Tibial nerve (tissue), 4 donors: ENCODE measurements at regions not wholly inside any gene's neighbourhood (a gene's known extent, or its start where the extent isn't known, plus 50 kb on each side); places are given as distances from the start of the nearest gene placed in this dataset.
A peak's percentile ranks its signal among the peaks of the same experiment; 100 is the strongest.

ENCODE experiments used
- DNase-seq, 2 donors: peaks; one replicate each; pipeline ENCODE4 v3.0.0-alpha.2; 2019; ENCODE audit warnings: low spot score in 2 of 2
- H3K27ac ChIP-seq, 4 donors: fragments of 200-600 bp; sonication (generic) in 3 of 4; one replicate each; pipeline ENCODE4 v1.5.1; 2017 to 2019; ENCODE audit warnings: mild to moderate bottlenecking in 1 of 4
- H3K27me3 ChIP-seq, 2 donors: fragments of 200-600 bp; sonication (generic) in 1 of 2; one replicate each; pipeline versions ENCODE4 v1.5.1 to v1.6.0; 2017 to 2019
- H3K36me3 ChIP-seq, 3 donors: fragments of 200-600 bp; sonication (generic); one replicate each; pipeline ENCODE4 v1.5.1; 2018 to 2019
- H3K4me1 ChIP-seq, 4 donors: fragments of 200-600 bp; sonication (generic) in 3 of 4; one replicate each; pipeline ENCODE4 v1.5.1; 2017 to 2019
- H3K4me3 ChIP-seq, 4 donors: fragments of 200-600 bp; sonication (generic) in 3 of 4; one replicate each; pipeline ENCODE4 v1.5.1; 2017 to 2019; ENCODE audit warnings: mild to moderate bottlenecking in 1 of 4, moderate library complexity in 1 of 4
- H3K9me3 ChIP-seq, 4 donors: fragments of 200-600 bp; sonication (generic) in 3 of 4; one replicate each; pipeline ENCODE4 v1.5.1; 2017 to 2019
- EP300 ChIP-seq, 2 donors: sonication (generic); formaldehyde crosslinking; IDR thresholded peaks; one replicate each; pipeline ENCODE4 v1.6.1; 2017; ENCODE audit warnings: antibody characterized with exemption in 2 of 2, mild to moderate bottlenecking in 1 of 2
- POLR2A ChIP-seq, 2 donors: fragments of 450-650 bp; IDR thresholded peaks; one replicate each; pipeline ENCODE4 v1.6.1; 2017; ENCODE audit warnings: antibody characterized with exemption in 2 of 2, mild to moderate bottlenecking in 2 of 2, moderate library complexity in 2 of 2
- WGBS, 2 donors: methylation state at CpG; one replicate each; pipeline ENCODE4 v1.1.5; 2018; 5-methylcytosine and 5-hydroxymethylcytosine counted together
- TF ChIP-seq, protein P1 (sequence below), 5 experiments: fragments of 200-600 bp in 3 of 5; fragments of 450-650 bp in 2 of 5; sonication (generic) in 3 of 5; IDR thresholded peaks; one replicate each; pipeline ENCODE4 v1.5.1; 2016 to 2019; ENCODE audit warnings: antibody characterized with exemption in 5 of 5, mild to moderate bottlenecking in 3 of 5, moderate library complexity in 2 of 5

- Histone ChIP-seq H3K27ac (no peak overlapping the region), H3K4me3 (no peak overlapping the region), H3K4me1 (no peaks in the 10 kb centered on the region), H3K27me3 (no peaks in the 10 kb centered on the region), H3K36me3 (no peaks in the 10 kb centered on the region), H3K9me3 (no peaks in the 10 kb centered on the region)
- DNase-seq, result no peak
- 43 to 58% methylated on average over 2 of the region's 2 CpGs for WGBS, 2 donors
- TF ChIP-seq POLR2A (IDR thresholded peaks at IDR 0.05), result no peak
These were observed 831.7 kb upstream of the POU3F4 start for GRCh38 chrX:82676386-82676785.

- DNase-seq, result no peak
- TF ChIP-seq, protein P1, sequence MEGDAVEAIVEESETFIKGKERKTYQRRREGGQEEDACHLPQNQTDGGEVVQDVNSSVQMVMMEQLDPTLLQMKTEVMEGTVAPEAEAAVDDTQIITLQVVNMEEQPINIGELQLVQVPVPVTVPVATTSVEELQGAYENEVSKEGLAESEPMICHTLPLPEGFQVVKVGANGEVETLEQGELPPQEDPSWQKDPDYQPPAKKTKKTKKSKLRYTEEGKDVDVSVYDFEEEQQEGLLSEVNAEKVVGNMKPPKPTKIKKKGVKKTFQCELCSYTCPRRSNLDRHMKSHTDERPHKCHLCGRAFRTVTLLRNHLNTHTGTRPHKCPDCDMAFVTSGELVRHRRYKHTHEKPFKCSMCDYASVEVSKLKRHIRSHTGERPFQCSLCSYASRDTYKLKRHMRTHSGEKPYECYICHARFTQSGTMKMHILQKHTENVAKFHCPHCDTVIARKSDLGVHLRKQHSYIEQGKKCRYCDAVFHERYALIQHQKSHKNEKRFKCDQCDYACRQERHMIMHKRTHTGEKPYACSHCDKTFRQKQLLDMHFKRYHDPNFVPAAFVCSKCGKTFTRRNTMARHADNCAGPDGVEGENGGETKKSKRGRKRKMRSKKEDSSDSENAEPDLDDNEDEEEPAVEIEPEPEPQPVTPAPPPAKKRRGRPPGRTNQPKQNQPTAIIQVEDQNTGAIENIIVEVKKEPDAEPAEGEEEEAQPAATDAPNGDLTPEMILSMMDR (IDR thresholded peaks at IDR 0.05), result no peak
- TF ChIP-seq EP300 (IDR thresholded peaks at IDR 0.05) (no peak), POLR2A (IDR thresholded peaks at IDR 0.05) (no peak)
- Histone ChIP-seq H3K4me1 (no peaks in the 10 kb centered on the region), H3K4me3 (no peak overlapping the region), H3K36me3 (no peaks in the 10 kb centered on the region), H3K27ac (no peak overlapping the region), H3K9me3 (no peaks in the 10 kb centered on the region), H3K27me3 (no peaks in the 10 kb centered on the region)
- WGBS, 2 donors, result 82 to 88% methylated on average over 3 of the region's 3 CpGs
These were observed 830.8 kb upstream of the POU3F4 start for GRCh38 chrX:82677286-82677685.

GRCh38 chrX:82692991-82693390 is 815.1 kb upstream of the POU3F4 start:
- H3K27me3 ChIP-seq, result peaks cover 0 to 4% of the 10 kb centered on the region in 2 donors
- peak in 1 of 2 donors; percentile 6 for DNase-seq
- H3K9me3 ChIP-seq, result no peaks in the 10 kb centered on the region
- H3K4me3 ChIP-seq, result no peak overlapping the region
- no peaks in the 10 kb centered on the region for H3K36me3 ChIP-seq
- peak overlapping the region in 1 of 4 donors; percentile 24 for H3K27ac ChIP-seq
- TF ChIP-seq EP300 (IDR thresholded peaks at IDR 0.05) (no peak), POLR2A (IDR thresholded peaks at IDR 0.05) (no peak)
- TF ChIP-seq, protein P1 (IDR thresholded peaks at IDR 0.05), result no peak
- no peaks in the 10 kb centered on the region for H3K4me1 ChIP-seq
- 54 to 71% methylated on average over 3 of the region's 3 CpGs for WGBS, 2 donors

- Histone ChIP-seq H3K36me3 (no peaks in the 10 kb centered on the region), H3K9me3 (no peaks in the 10 kb centered on the region), H3K27me3 (peaks cover 0 to 4% of the 10 kb centered on the region in 2 donors), H3K4me3 (no peak overlapping the region), H3K27ac (no peak overlapping the region), H3K4me1 (no peaks in the 10 kb centered on the region)
- TF ChIP-seq POLR2A (IDR thresholded peaks at IDR 0.05), result no peak
- TF ChIP-seq, protein P1 (IDR thresholded peaks at IDR 0.05), result no peak
- no peak for TF ChIP-seq EP300 (IDR thresholded peaks at IDR 0.05)
- no peak for DNase-seq
- 71 to 72% methylated on average over 2 of the region's 2 CpGs for WGBS, 2 donors
These were observed 813.0 kb upstream of the POU3F4 start for GRCh38 chrX:82695066-82695465.

GRCh38 chrX:82703551-82703950 is 804.5 kb upstream of the POU3F4 start:
- TF ChIP-seq, protein P1 (IDR thresholded peaks at IDR 0.05), result no peak
- TF ChIP-seq POLR2A (IDR thresholded peaks at IDR 0.05) (no peak), EP300 (IDR thresholded peaks at IDR 0.05) (no peak)
- H3K36me3 ChIP-seq, result no peaks in the 10 kb centered on the region
- WGBS, 2 donors, result 23 to 35% methylated on average over 5 of the region's 5 CpGs

DNA sequence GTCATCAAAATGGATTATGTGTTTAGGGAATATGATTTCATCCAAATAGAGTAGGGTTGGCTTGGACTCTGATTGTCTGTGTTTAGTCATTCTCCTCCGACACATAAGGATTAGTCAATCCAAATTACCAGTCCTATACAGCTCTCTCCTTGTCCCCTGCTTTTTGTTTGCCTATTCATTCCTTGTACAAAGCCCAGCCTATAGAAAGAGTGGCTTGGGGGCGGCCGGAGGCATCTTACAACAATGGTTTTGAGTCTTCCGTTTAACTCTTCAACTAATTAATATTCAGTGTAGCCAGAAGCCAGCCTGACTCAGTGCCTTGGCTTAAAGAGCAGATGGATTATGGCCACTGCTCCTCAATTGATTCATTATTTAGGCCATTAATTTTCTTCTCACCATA is 796.6 kb upstream of the POU3F4 start:
- no peak overlapping the region for H3K4me3 ChIP-seq
- no peak for DNase-seq
- no peaks in the 10 kb centered on the region for H3K36me3 ChIP-seq
- H3K27ac ChIP-seq, result no peak overlapping the region
- no peaks in the 10 kb centered on the region for H3K9me3 ChIP-seq
- H3K27me3 ChIP-seq, result peaks cover 0 to 5% of the 10 kb centered on the region in 2 donors
- no peaks in the 10 kb centered on the region for H3K4me1 ChIP-seq
- TF ChIP-seq EP300 (IDR thresholded peaks at IDR 0.05), result no peak
- TF ChIP-seq POLR2A (IDR thresholded peaks at IDR 0.05), result no peak
- TF ChIP-seq, protein P1 (IDR thresholded peaks at IDR 0.05), result no peak
- WGBS, 2 donors, result 31 to 50% methylated on average over 4 of the region's 4 CpGs

More at GRCh38 chrX:82703551-82703950, 804.5 kb upstream of the POU3F4 start:
- peaks cover 0 to 24% of the 10 kb centered on the region in 2 donors for H3K27me3 ChIP-seq
- DNase-seq, result no peak
- no peaks in the 10 kb centered on the region for H3K4me1 ChIP-seq
- H3K9me3 ChIP-seq, result no peaks in the 10 kb centered on the region
- no peak overlapping the region for H3K27ac ChIP-seq
- no peak overlapping the region for H3K4me3 ChIP-seq
